Colonic mucosa (tissue), 4 donors: ENCODE measurements at regions not wholly inside any gene's neighbourhood (a gene's known extent, or its start where the extent isn't known, plus 50 kb on each side); places are given as distances from the start of the nearest gene placed in this dataset.

Experiments used
- DNase-seq: peaks from one replicate; pipeline ENCODE4 v3.0.0-alpha.2; 2020
- H3K27ac ChIP-seq: fragments of 200-600 bp; one replicate; pipeline ENCODE4 v1.8.0; 2021
- H3K27me3 ChIP-seq: fragments of 200-600 bp; one replicate; pipeline ENCODE4 v1.8.0; 2021
- H3K36me3 ChIP-seq: fragments of 200-600 bp; one replicate; pipeline ENCODE4 v1.8.0; 2021
- H3K4me1 ChIP-seq: fragments of 200-600 bp; one replicate; pipeline ENCODE4 v1.8.0; 2021; ENCODE audit warnings: mild to moderate bottlenecking
- H3K4me3 ChIP-seq: fragments of 200-600 bp; one replicate; pipeline ENCODE4 v1.8.0; 2021
- H3K9ac ChIP-seq, 2 donors: one replicate each; pipeline ENCODE4 v1.7.0; 2013; ENCODE audit warnings: control low read depth in 2 of 2, low read depth in 2 of 2, low read length in 2 of 2
- H3K9me3 ChIP-seq: fragments of 200-600 bp; one replicate; pipeline ENCODE4 v1.8.0; 2021
- CTCF ChIP-seq: fragments of 200-600 bp; IDR thresholded peaks from one replicate; pipeline ENCODE4 v1.8.0; 2022; ENCODE audit warnings: antibody characterized with exemption, mild to moderate bottlenecking
- intact Hi-C: fragments of 100-400 bp; cut with DNase I; formaldehyde crosslinking; loops from one replicate; pipeline ENCODE4 v1.14.1; 2022
- donor health status: healthy.
- donor health status: DM: no; HTN: no; CAD: no.
- donor health status: DM: no; HTN: no; CAD: no.

GRCh38 chr1:30194046-30194619 lies 529.3 kb downstream of the MATN1 start:
- Histone ChIP-seq H3K4me3 (no peak overlapping the region), H3K9me3 (no peaks in the 10 kb centered on the region), H3K36me3 (no peaks in the 10 kb centered on the region), H3K27ac (no peak overlapping the region), H3K4me1 (no peaks in the 10 kb centered on the region), H3K9ac (no peak overlapping the region), H3K27me3 (no peaks in the 10 kb centered on the region)
- no peak for TF ChIP-seq CTCF
- intact Hi-C loops = no loop called here
- DNase-seq = no peak

- Histone ChIP-seq H3K4me1 (no peaks in the 10 kb centered on the region), H3K9me3 (no peaks in the 10 kb centered on the region), H3K9ac (no peak overlapping the region), H3K27me3 (no peaks in the 10 kb centered on the region), H3K36me3 (no peaks in the 10 kb centered on the region), H3K27ac (no peak overlapping the region), H3K4me3 (no peak overlapping the region)
- TF ChIP-seq CTCF = no peak
- no peak for DNase-seq
- intact Hi-C loops = no loop called here
These were observed 530.3 kb downstream of the MATN1 start for GRCh38 chr1:30192969-30193630.

- no peaks in the 10 kb centered on the region for H3K4me1 ChIP-seq
- intact Hi-C loops = no loop called here
- no peak overlapping the region for H3K4me3 ChIP-seq
- H3K9ac ChIP-seq = no peak overlapping the region
- no peaks in the 10 kb centered on the region for H3K27me3 ChIP-seq
- no peak for TF ChIP-seq CTCF
- H3K36me3 ChIP-seq = no peaks in the 10 kb centered on the region
- H3K27ac ChIP-seq = no peak overlapping the region
- peak; percentile 30 for DNase-seq
- H3K9me3 ChIP-seq = no peaks in the 10 kb centered on the region
These were observed 532.2 kb downstream of the MATN1 start for GRCh38 chr1:30191154-30191702.

GRCh38 chr1:30190511-30191153 lies 532.8 kb downstream of the MATN1 start:
- no peak for TF ChIP-seq CTCF
- Histone ChIP-seq H3K27ac (no peak overlapping the region), H3K9ac (no peak overlapping the region), H3K4me1 (no peaks in the 10 kb centered on the region), H3K9me3 (no peaks in the 10 kb centered on the region), H3K4me3 (no peak overlapping the region), H3K36me3 (no peaks in the 10 kb centered on the region), H3K27me3 (no peaks in the 10 kb centered on the region)
- intact Hi-C loops = no loop called here
- DNase-seq = no peak

GRCh38 chr1:30189818-30190500 lies 533.4 kb downstream of the MATN1 start:
- DNase-seq = no peak
- Histone ChIP-seq H3K4me3 (no peak overlapping the region), H3K9me3 (no peaks in the 10 kb centered on the region), H3K9ac (no peak overlapping the region), H3K27ac (no peak overlapping the region), H3K36me3 (no peaks in the 10 kb centered on the region), H3K4me1 (no peaks in the 10 kb centered on the region), H3K27me3 (no peaks in the 10 kb centered on the region)
- intact Hi-C loops = no loop called here
- TF ChIP-seq CTCF = no peak
